ENCODE measurements at regions not wholly inside any gene's neighbourhood (a gene's known extent, or its start where the extent isn't known, plus 50 kb on each side); places are given as distances from the start of the nearest gene placed in this dataset.

DNA sequence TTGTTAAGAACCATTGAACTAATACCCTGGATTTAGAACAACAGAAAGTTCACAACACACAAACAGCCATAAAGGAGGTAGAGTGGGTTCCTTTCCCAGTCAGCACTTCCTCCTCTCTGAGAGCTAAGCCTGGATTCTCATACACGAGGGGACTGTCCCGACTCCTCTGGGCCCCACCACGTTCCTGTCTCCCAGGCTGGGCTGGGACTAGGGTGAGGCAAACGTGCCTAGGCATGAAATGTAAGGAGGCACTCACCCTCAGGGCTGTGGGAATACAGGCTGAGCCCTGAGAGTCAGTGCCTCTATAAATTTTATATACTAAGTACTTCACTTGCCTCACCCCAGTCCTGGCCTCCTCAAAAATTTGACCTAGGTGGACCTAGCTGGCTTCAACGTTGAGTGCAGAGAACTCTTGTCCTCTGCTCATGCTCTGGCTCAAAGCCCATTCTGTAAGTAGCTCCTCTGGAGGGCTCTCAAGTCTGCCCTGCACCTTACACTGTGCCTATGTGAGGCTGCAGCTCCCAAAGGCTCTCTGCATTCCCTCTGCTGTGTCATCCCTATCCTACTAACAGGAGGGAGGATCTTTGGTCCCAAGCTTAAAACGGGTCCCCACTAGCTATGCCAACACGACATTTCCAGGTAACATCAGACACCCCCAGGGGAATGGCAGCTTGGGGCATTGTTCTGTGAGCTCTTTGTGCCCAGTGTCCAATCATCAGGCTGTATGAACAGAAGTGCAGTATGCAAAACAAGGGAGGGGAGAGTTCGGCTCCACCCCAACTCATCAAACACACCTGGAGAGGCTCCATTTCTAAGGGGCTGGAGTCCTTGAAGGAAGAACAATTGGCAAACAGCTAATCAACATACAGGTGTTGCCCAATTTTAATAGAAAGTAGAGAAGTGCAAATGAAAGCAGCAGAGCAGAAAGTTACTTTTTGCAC, 233.2 kb downstream of the RPLP1 start:
- H4K20me1 ChIP-seq (ENCODE audit: insufficient read depth), result no peaks in the 10 kb centered on the region
- TF ChIP-seq GABPA (IDR thresholded peaks at IDR 0.05; ENCODE audit: low read depth), result no peak
- TF ChIP-seq CHD2 (IDR thresholded peaks at IDR 0.05; ENCODE audit: low read length, partially characterized antibody), result no peak
- no peak for TF ChIP-seq RFX5 (IDR thresholded peaks at IDR 0.05; ENCODE audit: low read length)
- TF ChIP-seq FOSL2 (IDR thresholded peaks at IDR 0.05; ENCODE audit: borderline replicate concordance, low read depth), result no peak
- TF ChIP-seq RAD21 (IDR thresholded peaks at IDR 0.05; ENCODE audit: low read length), result no peak
- no peak for TF ChIP-seq TAF1 (IDR thresholded peaks at IDR 0.05; ENCODE audit: borderline replicate concordance, low read depth, low read length)
- no peak for TF ChIP-seq JUND (IDR thresholded peaks at IDR 0.05)
- no peak for TF ChIP-seq MAX (IDR thresholded peaks at IDR 0.05; ENCODE audit: low read depth)
- TF ChIP-seq ZBTB33 (IDR thresholded peaks at IDR 0.05; ENCODE audit: borderline replicate concordance, low read depth), result no peak
- TF ChIP-seq FOXM1 (IDR thresholded peaks at IDR 0.05; ENCODE audit: low read depth), result no peak
- TF ChIP-seq, protein P1, sequence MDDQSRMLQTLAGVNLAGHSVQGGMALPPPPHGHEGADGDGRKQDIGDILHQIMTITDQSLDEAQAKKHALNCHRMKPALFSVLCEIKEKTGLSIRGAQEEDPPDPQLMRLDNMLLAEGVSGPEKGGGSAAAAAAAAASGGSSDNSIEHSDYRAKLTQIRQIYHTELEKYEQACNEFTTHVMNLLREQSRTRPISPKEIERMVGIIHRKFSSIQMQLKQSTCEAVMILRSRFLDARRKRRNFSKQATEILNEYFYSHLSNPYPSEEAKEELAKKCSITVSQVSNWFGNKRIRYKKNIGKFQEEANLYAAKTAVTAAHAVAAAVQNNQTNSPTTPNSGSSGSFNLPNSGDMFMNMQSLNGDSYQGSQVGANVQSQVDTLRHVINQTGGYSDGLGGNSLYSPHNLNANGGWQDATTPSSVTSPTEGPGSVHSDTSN (IDR thresholded peaks at IDR 0.05), result no peak
- TF ChIP-seq RCOR1 (IDR thresholded peaks at IDR 0.05; ENCODE audit: low read length), result no peak
- no peak for TF ChIP-seq SIN3A (IDR thresholded peaks at IDR 0.05; ENCODE audit: borderline replicate concordance, low read depth, low read length)
- no peaks in the 10 kb centered on the region for H3K36me3 ChIP-seq (replicated peaks in 1 of 2; ENCODE audit: control insufficient read depth in 1 of 2, insufficient read depth in 2 of 2, low read length in 1 of 2)
- ChIA-PET POLR2A (no interaction called here), CTCF (no interaction called here)
- H3F3A ChIP-seq (replicated peaks; ENCODE audit: insufficient read depth), result no peaks in the 10 kb centered on the region
- H3K9me2 ChIP-seq, result no peaks in the 10 kb centered on the region
- no peaks in the 10 kb centered on the region for H3K27me3 ChIP-seq (ENCODE audit: insufficient read depth)
- H3K9ac ChIP-seq, result no peak overlapping the region
- no peak overlapping the region for H2AFZ ChIP-seq (ENCODE audit: low read depth)
- no peaks in the 10 kb centered on the region; a peak in 1 of 4 replicates for H3K4me1 ChIP-seq (ENCODE audit: control insufficient read depth in 1 of 2, insufficient read depth in 2 of 2, low read depth in 1 of 2, low read length in 1 of 2)
- H3K9me3 ChIP-seq, result no peaks in the 10 kb centered on the region
- H3K27ac ChIP-seq (ENCODE audit: low read depth in 2 of 2, low read length in 1 of 2), result no peak overlapping the region
- H3K4me3 ChIP-seq (ENCODE audit: low read depth in 2 of 2, low read length in 1 of 2), result no peak overlapping the region
- 22% methylated on average over 8 of the region's 8 CpGs for WGBS (ENCODE audit: low lambda C conversion rate)
- no peak overlapping the region for H3K4me2 ChIP-seq
- H3K79me2 ChIP-seq (ENCODE audit: insufficient read depth), result no peaks in the 10 kb centered on the region
- no peak for DNase-seq

- Histone ChIP-seq H3K9ac (no peak overlapping the region), H3K9me2 (no peaks in the 10 kb centered on the region), H3K4me2 (no peak overlapping the region), H3K27ac (ENCODE audit: low read depth in 2 of 2, low read length in 1 of 2) (no peak overlapping the region), H2AFZ (ENCODE audit: low read depth) (no peak overlapping the region), H3K4me3 (ENCODE audit: low read depth in 2 of 2, low read length in 1 of 2) (no peak overlapping the region), H3K36me3 (replicated peaks in 1 of 2; ENCODE audit: control insufficient read depth in 1 of 2, insufficient read depth in 2 of 2, low read length in 1 of 2) (no peaks in the 10 kb centered on the region), H4K20me1 (ENCODE audit: insufficient read depth) (no peaks in the 10 kb centered on the region), H3K4me1 (ENCODE audit: control insufficient read depth in 1 of 2, insufficient read depth in 2 of 2, low read depth in 1 of 2, low read length in 1 of 2) (no peaks in the 10 kb centered on the region), H3K9me3 (no peaks in the 10 kb centered on the region), H3K79me2 (ENCODE audit: insufficient read depth) (no peaks in the 10 kb centered on the region), H3F3A (replicated peaks; ENCODE audit: insufficient read depth) (no peaks in the 10 kb centered on the region), H3K27me3 (ENCODE audit: insufficient read depth) (peaks cover 5% of the 10 kb centered on the region)
- WGBS (ENCODE audit: low lambda C conversion rate), result 49% methylated on average over 7 of the region's 7 CpGs
- DNase-seq, result no peak
- ChIA-PET CTCF (no interaction called here), POLR2A (no interaction called here)
- TF ChIP-seq TCF12 (IDR thresholded peaks at IDR 0.05) (no peak), TEAD4 (IDR thresholded peaks at IDR 0.05; ENCODE audit: borderline replicate concordance, insufficient read depth) (no peak), MEF2A (IDR thresholded peaks at IDR 0.05; ENCODE audit: borderline replicate concordance, low read depth) (no peak), EZH2phosphoT487 (IDR thresholded peaks at IDR 0.05; ENCODE audit: borderline replicate concordance, low read depth) (no peak), TAF1 (IDR thresholded peaks at IDR 0.05; ENCODE audit: borderline replicate concordance, low read depth, low read length) (no peak), MAX (IDR thresholded peaks at IDR 0.05; ENCODE audit: low read depth) (no peak), CHD2 (IDR thresholded peaks at IDR 0.05; ENCODE audit: low read length, partially characterized antibody) (no peak), IRF3 (IDR thresholded peaks at IDR 0.05; ENCODE audit: low read depth, low read length) (no peak), EP300 (IDR thresholded peaks at IDR 0.05; ENCODE audit: borderline replicate concordance in 1 of 2, low read depth in 1 of 2, low read length in 1 of 2) (no peak), FOXM1 (IDR thresholded peaks at IDR 0.05; ENCODE audit: low read depth) (no peak), GATA2 (CRISPR knock-in tag; IDR thresholded peaks at IDR 0.05) (no peak)
- TF ChIP-seq, protein P2, sequence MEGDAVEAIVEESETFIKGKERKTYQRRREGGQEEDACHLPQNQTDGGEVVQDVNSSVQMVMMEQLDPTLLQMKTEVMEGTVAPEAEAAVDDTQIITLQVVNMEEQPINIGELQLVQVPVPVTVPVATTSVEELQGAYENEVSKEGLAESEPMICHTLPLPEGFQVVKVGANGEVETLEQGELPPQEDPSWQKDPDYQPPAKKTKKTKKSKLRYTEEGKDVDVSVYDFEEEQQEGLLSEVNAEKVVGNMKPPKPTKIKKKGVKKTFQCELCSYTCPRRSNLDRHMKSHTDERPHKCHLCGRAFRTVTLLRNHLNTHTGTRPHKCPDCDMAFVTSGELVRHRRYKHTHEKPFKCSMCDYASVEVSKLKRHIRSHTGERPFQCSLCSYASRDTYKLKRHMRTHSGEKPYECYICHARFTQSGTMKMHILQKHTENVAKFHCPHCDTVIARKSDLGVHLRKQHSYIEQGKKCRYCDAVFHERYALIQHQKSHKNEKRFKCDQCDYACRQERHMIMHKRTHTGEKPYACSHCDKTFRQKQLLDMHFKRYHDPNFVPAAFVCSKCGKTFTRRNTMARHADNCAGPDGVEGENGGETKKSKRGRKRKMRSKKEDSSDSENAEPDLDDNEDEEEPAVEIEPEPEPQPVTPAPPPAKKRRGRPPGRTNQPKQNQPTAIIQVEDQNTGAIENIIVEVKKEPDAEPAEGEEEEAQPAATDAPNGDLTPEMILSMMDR (IDR thresholded peaks at IDR 0.05), result no peak
Measured at GRCh38 chr15:69686626-69687025, 234.0 kb downstream of the RPLP1 start.

Measured in SK-N-SH (cell line).